Suppressor macrophage treated with lipopolysaccharide for 1 hour (primary cell): ENCODE measurements at regions not wholly inside any gene's neighbourhood (a gene's known extent, or its start where the extent isn't known, plus 50 kb on each side); places are given as distances from the start of the nearest gene placed in this dataset.

ENCODE experiments used
- DNase-seq, 3 donors: peaks; one replicate each; pipeline ENCODE4 v3.0.0-alpha.2; 2020 to 2022

GRCh38 chr15:61459785-61460707 lies 230.9 kb upstream of the RORA start:
- no peak for DNase-seq

- no peak for DNase-seq
Observed at GRCh38 chr15:61457050-61457733, 228.1 kb upstream of the RORA start.

GRCh38 chr15:61449186-61449702 lies 220.1 kb upstream of the RORA start:
- no peak for DNase-seq

- DNase-seq: no peak
Observed at GRCh38 chr15:61447981-61448380, 218.9 kb upstream of the RORA start.

GRCh38 chr15:61444585-61444984 lies 215.5 kb upstream of the RORA start:
- DNase-seq: peak; percentile 27 to 41 (median 30)

- DNase-seq: no peak
Observed at GRCh38 chr15:61442821-61443220, 213.7 kb upstream of the RORA start.

GRCh38 chr15:61441891-61442290 lies 212.8 kb upstream of the RORA start:
- DNase-seq: no peak

- no peak for DNase-seq
Observed at GRCh38 chr15:61426466-61426865, 197.4 kb upstream of the RORA start.

- no peak for DNase-seq
Observed at GRCh38 chr15:61425934-61426333, 196.8 kb upstream of the RORA start.

GRCh38 chr15:61422773-61423172 lies 193.7 kb upstream of the RORA start:
- DNase-seq: no peak

- no peak for DNase-seq
Observed at GRCh38 chr15:61421938-61422337, 192.8 kb upstream of the RORA start.

- DNase-seq: no peak
Observed at GRCh38 chr15:61421470-61421869, 192.4 kb upstream of the RORA start.

- DNase-seq: no peak
Observed at GRCh38 chr15:61420546-61420945, 191.4 kb upstream of the RORA start.

GRCh38 chr15:61415617-61416120 lies 186.6 kb upstream of the RORA start:
- no peak for DNase-seq

- DNase-seq: no peak
Observed at GRCh38 chr15:61411902-61412510, 182.9 kb upstream of the RORA start.

GRCh38 chr15:61410662-61411061 lies 181.6 kb upstream of the RORA start:
- no peak for DNase-seq

- no peak for DNase-seq
Observed at GRCh38 chr15:61404567-61404966, 175.5 kb upstream of the RORA start.

GRCh38 chr15:61403884-61404283 lies 174.8 kb upstream of the RORA start:
- no peak for DNase-seq

GRCh38 chr15:61401903-61402698 lies 173.0 kb upstream of the RORA start:
- no peak for DNase-seq

GRCh38 chr15:61398310-61398709 lies 169.2 kb upstream of the RORA start:
- DNase-seq: no peak

- DNase-seq: no peak
Observed at GRCh38 chr15:61396235-61396919, 167.3 kb upstream of the RORA start.

- no peak for DNase-seq
Observed at GRCh38 chr15:61393949-61394348, 164.8 kb upstream of the RORA start.
